ENCODE measurements at regions not wholly inside any gene's neighbourhood (a gene's known extent, or its start where the extent isn't known, plus 50 kb on each side); places are given as distances from the start of the nearest gene placed in this dataset.

GRCh38 chr2:106706283-106706682, 179.7 kb downstream of the ST6GAL2 start:
- no peak for DNase-seq (ENCODE audit: low read depth in 3 of 3, low spot score in 1 of 3)

DNA sequence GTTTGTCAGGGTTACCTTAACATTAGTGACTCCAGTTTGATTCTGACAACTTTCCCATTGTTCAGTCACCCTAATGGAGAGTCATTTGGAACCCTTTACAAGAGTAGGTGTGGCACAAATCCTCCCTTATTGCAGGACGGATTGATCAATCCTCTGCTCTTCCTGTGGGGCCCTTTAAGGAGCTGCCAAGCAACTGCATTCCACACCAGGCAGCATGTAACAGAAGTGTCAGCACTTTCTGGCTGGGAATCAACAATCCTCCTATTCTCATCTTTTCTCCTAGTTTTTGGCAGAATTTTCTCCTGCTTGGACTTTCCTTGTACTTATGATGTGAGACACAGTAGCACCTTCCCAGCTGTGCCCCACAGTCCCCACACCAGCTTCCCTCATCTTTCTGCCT, 177.8 kb downstream of the ST6GAL2 start:
- DNase-seq (ENCODE audit: low read depth in 3 of 3, low spot score in 1 of 3) = no peak

- DNase-seq (ENCODE audit: low read depth in 3 of 3, low spot score in 1 of 3) = no peak
These were observed 176.7 kb downstream of the ST6GAL2 start for GRCh38 chr2:106709229-106709628.

GRCh38 chr2:106719222-106719621, 166.7 kb downstream of the ST6GAL2 start:
- DNase-seq (ENCODE audit: low read depth in 3 of 3, low spot score in 1 of 3) = no peak

DNA sequence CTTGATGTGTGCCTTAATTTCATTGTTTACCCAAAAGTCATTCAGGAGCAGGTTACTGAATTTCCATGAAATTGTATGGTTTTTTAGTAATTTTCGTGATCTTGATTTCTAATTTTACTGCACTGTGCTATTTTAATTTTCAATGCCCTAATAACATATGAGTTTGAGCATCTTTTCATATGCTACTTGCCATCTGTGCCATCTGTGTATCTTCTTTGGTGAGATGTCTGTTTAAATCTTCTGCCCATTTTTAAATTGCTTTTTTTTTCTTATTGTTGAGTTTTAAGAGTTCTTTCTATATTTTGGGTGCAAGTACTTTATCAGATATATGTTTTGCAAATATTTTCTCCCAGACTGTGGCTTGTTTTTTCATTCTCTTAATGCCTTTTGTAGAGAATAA, 165.9 kb downstream of the ST6GAL2 start:
- DNase-seq (ENCODE audit: low read depth in 3 of 3, low spot score in 1 of 3) = no peak

GRCh38 chr2:106724301-106724794, 161.6 kb downstream of the ST6GAL2 start:
- DNase-seq (ENCODE audit: low read depth in 3 of 3, low spot score in 1 of 3) = no peak

- DNase-seq (ENCODE audit: low read depth in 3 of 3, low spot score in 1 of 3) = no peak
These were observed 151.8 kb downstream of the ST6GAL2 start for GRCh38 chr2:106734165-106734564.

- no peak for DNase-seq (ENCODE audit: low read depth in 3 of 3, low spot score in 1 of 3)
These were observed 150.2 kb downstream of the ST6GAL2 start for GRCh38 chr2:106735807-106736206.

DNA sequence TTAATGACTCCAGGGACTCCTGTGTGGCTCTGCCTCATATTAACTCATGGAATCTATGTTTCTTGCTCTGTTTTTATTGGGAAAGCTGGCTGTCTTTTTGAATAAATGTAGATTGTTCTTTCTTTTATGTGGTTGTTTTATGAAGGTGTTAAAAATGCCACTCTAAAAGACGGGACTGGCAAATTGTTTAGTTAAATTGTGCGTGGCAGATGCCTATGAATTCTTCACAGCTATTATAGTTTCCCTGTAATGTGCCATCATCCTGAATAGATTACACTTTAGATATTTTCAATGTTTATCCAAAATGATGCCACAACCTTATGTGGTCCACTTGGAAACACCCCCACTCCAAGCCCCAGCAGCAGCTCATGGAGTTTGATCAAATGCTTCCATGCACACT, 149.7 kb downstream of the ST6GAL2 start:
- DNase-seq (ENCODE audit: low read depth in 3 of 3, low spot score in 1 of 3) = no peak

GRCh38 chr2:106745468-106745867, 140.5 kb downstream of the ST6GAL2 start:
- no peak for DNase-seq (ENCODE audit: low read depth in 3 of 3, low spot score in 1 of 3)

GRCh38 chr2:106749823-106750222, 136.1 kb downstream of the ST6GAL2 start:
- DNase-seq (ENCODE audit: low read depth in 3 of 3, low spot score in 1 of 3) = no peak
